ENCODE measurements at regions not wholly inside any gene's neighbourhood (a gene's known extent, or its start where the extent isn't known, plus 50 kb on each side); places are given as distances from the start of the nearest gene placed in this dataset.

GRCh38 chr18:60197671-60198462 is 174.7 kb downstream of the MC4R start:
- TF ChIP-seq CTCF (IDR thresholded peaks at IDR 0.05; ENCODE audit: insufficient read depth, low read length, poor library complexity, severe bottlenecking): no peak
- no peak for TF ChIP-seq EZH2phosphoT487 (conservative IDR thresholded peaks at IDR 0.05; ENCODE audit: low read length)
- no peaks in the 10 kb centered on the region for H3F3A ChIP-seq (ENCODE audit: insufficient read depth)
- no peaks in the 10 kb centered on the region for H3K27me3 ChIP-seq (ENCODE audit: low read length)

GRCh38 chr18:60196836-60197606 is 175.6 kb downstream of the MC4R start:
- no peaks in the 10 kb centered on the region for H3F3A ChIP-seq (ENCODE audit: insufficient read depth)
- no peaks in the 10 kb centered on the region for H3K79me2 ChIP-seq (ENCODE audit: insufficient read depth, low read length)
- TF ChIP-seq EZH2phosphoT487 (conservative IDR thresholded peaks at IDR 0.05; ENCODE audit: low read length) (no peak), CTCF (IDR thresholded peaks at IDR 0.05; ENCODE audit: insufficient read depth, low read length, poor library complexity, severe bottlenecking) (no peak)
- H4K20me1 ChIP-seq (ENCODE audit: low read depth, low read length): no peaks in the 10 kb centered on the region
- no peak overlapping the region for H2AFZ ChIP-seq (ENCODE audit: low read depth, low read length, severe bottlenecking)
- H3K27me3 ChIP-seq (ENCODE audit: low read length): no peaks in the 10 kb centered on the region
- no peaks in the 10 kb centered on the region for H3K36me3 ChIP-seq (ENCODE audit: low read length)
- no peak overlapping the region for H3K9ac ChIP-seq (ENCODE audit: low read length)
- no peaks in the 10 kb centered on the region; the same call in 1 of the 2 replicates for H3K9me2 ChIP-seq (replicated peaks; ENCODE audit: insufficient read depth, low read length)
- H3K4me3 ChIP-seq (ENCODE audit: insufficient read depth, low read length, poor library complexity, severe bottlenecking): no peak overlapping the region
- no peaks in the 10 kb centered on the region for H3K9me3 ChIP-seq (ENCODE audit: insufficient read depth, low read length)
- no peak overlapping the region for H3K4me2 ChIP-seq (ENCODE audit: low read depth, low read length, poor library complexity, severe bottlenecking)
- no peak overlapping the region for H3K27ac ChIP-seq (ENCODE audit: low read depth, low read length)

More at GRCh38 chr18:60197671-60198462, 174.7 kb downstream of the MC4R start:
- H4K20me1 ChIP-seq (ENCODE audit: low read depth, low read length): no peaks in the 10 kb centered on the region
- no peaks in the 10 kb centered on the region; the same call in 1 of the 2 replicates for H3K9me2 ChIP-seq (replicated peaks; ENCODE audit: insufficient read depth, low read length)
- H3K79me2 ChIP-seq (ENCODE audit: insufficient read depth, low read length): no peaks in the 10 kb centered on the region
- no peak overlapping the region for H3K9ac ChIP-seq (ENCODE audit: low read length)
- H2AFZ ChIP-seq (ENCODE audit: low read depth, low read length, severe bottlenecking): no peak overlapping the region
- H3K9me3 ChIP-seq (ENCODE audit: insufficient read depth, low read length): no peaks in the 10 kb centered on the region
- H3K27ac ChIP-seq (ENCODE audit: low read depth, low read length): no peak overlapping the region
- H3K4me2 ChIP-seq (ENCODE audit: low read depth, low read length, poor library complexity, severe bottlenecking): no peak overlapping the region
- H3K4me3 ChIP-seq (ENCODE audit: insufficient read depth, low read length, poor library complexity, severe bottlenecking): no peak overlapping the region
- H3K36me3 ChIP-seq (ENCODE audit: low read length): no peaks in the 10 kb centered on the region

GRCh38 chr18:60193780-60194179 is 178.8 kb downstream of the MC4R start:
- Histone ChIP-seq H2AFZ (ENCODE audit: low read depth, low read length, severe bottlenecking) (no peak overlapping the region), H3F3A (ENCODE audit: insufficient read depth) (no peaks in the 10 kb centered on the region), H3K9ac (ENCODE audit: low read length) (no peak overlapping the region), H3K36me3 (ENCODE audit: low read length) (no peaks in the 10 kb centered on the region), H3K9me2 (replicated peaks; ENCODE audit: insufficient read depth, low read length) (no peaks in the 10 kb centered on the region), H3K79me2 (ENCODE audit: insufficient read depth, low read length) (no peaks in the 10 kb centered on the region), H3K4me2 (ENCODE audit: low read depth, low read length, poor library complexity, severe bottlenecking) (no peak overlapping the region), H3K4me3 (ENCODE audit: insufficient read depth, low read length, poor library complexity, severe bottlenecking) (no peak overlapping the region), H4K20me1 (ENCODE audit: low read depth, low read length) (no peaks in the 10 kb centered on the region), H3K9me3 (ENCODE audit: insufficient read depth, low read length) (no peaks in the 10 kb centered on the region), H3K27ac (ENCODE audit: low read depth, low read length) (no peak overlapping the region), H3K27me3 (ENCODE audit: low read length) (no peaks in the 10 kb centered on the region)
- no peak for TF ChIP-seq CTCF (IDR thresholded peaks at IDR 0.05; ENCODE audit: insufficient read depth, low read length, poor library complexity, severe bottlenecking)
- no peak for TF ChIP-seq EZH2phosphoT487 (conservative IDR thresholded peaks at IDR 0.05; ENCODE audit: low read length)
